CD14-positive monocyte (primary cell): ENCODE measurements at regions not wholly inside any gene's neighbourhood (a gene's known extent, or its start where the extent isn't known, plus 50 kb on each side); places are given as distances from the start of the nearest gene placed in this dataset.

Experiments used
- DNase-seq, 3 donors: peaks; one replicate each; pipeline ENCODE4 v3.0.0-alpha.2; 2011 to 2022
- H2AFZ ChIP-seq: 2 replicates; pipeline ENCODE4 v1.6.0; 2012; ENCODE audit warnings: mild to moderate bottlenecking, low read depth, low read length, inconsistent platforms; ENCODE audit not compliant: insufficient read depth, poor library complexity, severe bottlenecking
- H3K27ac ChIP-seq, 2 donors: 1 replicate in 1 of 2; 2 replicates in 1 of 2; pipeline ENCODE4 v1.5.1; 2012 to 2013; ENCODE audit warnings: low read length in 2 of 2, control low read depth in 1 of 2, inconsistent platforms in 1 of 2, low read depth in 1 of 2, mild to moderate bottlenecking in 1 of 2
- H3K27me3 ChIP-seq, 2 donors: one replicate each; pipeline versions ENCODE4 v1.6.0 to v1.6.1; 2011 to 2013; ENCODE audit warnings: low read length in 2 of 2; ENCODE audit not compliant: control insufficient read depth in 2 of 2, insufficient read depth in 2 of 2
- H3K36me3 ChIP-seq, 2 donors: replicated peaks in 1 of 2; 1 replicate in 1 of 2; 2 replicates in 1 of 2; pipeline versions ENCODE4 v1.5.1 to v1.6.1; 2012 to 2013; ENCODE audit warnings: low read length in 2 of 2, control low read depth in 1 of 2, inconsistent platforms in 1 of 2, mild to moderate bottlenecking in 1 of 2; ENCODE audit not compliant: insufficient read depth in 2 of 2, control insufficient read depth in 1 of 2
- H3K4me1 ChIP-seq, 2 donors: 1 replicate in 1 of 2; 2 replicates in 1 of 2; pipeline versions ENCODE4 v1.5.1 to v1.6.1; 2012 to 2013; ENCODE audit warnings: low read length in 2 of 2, control low read depth in 1 of 2, inconsistent platforms in 1 of 2, mild to moderate bottlenecking in 1 of 2, moderate library complexity in 1 of 2; ENCODE audit not compliant: insufficient read depth in 2 of 2, control insufficient read depth in 1 of 2
- H3K4me2 ChIP-seq: replicated peaks from 2 replicates; pipeline ENCODE3; 2012; ENCODE audit warnings: low read length, moderate library complexity, mild to moderate bottlenecking; ENCODE audit not compliant: poor library complexity, severe bottlenecking; ENCODE audit errors: extremely low read depth
- H3K4me3 ChIP-seq, 3 experiments: fragments of 200-600 bp in 1 of 3; sonication (generic) in 1 of 3; replicated peaks in 1 of 3; 1 replicate in 2 of 3; 2 replicates in 1 of 3; pipeline ENCODE4 v1.5.1; 2011 to 2013; ENCODE audit warnings: low read length in 3 of 3, mild to moderate bottlenecking in 3 of 3, control low read depth in 2 of 3, low read depth in 2 of 3, inconsistent platforms in 1 of 3, moderate library complexity in 1 of 3
- H3K79me2 ChIP-seq: 2 replicates; pipeline ENCODE4 v1.6.0; 2012; ENCODE audit warnings: mild to moderate bottlenecking, control low read depth, inconsistent platforms, low read length, moderate library complexity; ENCODE audit not compliant: insufficient read depth
- H3K9ac ChIP-seq: 2 replicates; pipeline ENCODE4 v1.6.0; 2017; ENCODE audit warnings: low read length, mild to moderate bottlenecking; ENCODE audit not compliant: insufficient read depth, poor library complexity, severe bottlenecking
- H3K9me3 ChIP-seq, 2 donors: replicated peaks in 1 of 2; 1 replicate in 1 of 2; 2 replicates in 1 of 2; pipeline versions ENCODE4 v1.5.1 to v1.6.1; 2012 to 2013; ENCODE audit warnings: low read length in 2 of 2, control low read depth in 1 of 2; ENCODE audit not compliant: control insufficient read depth in 1 of 2, insufficient read depth in 1 of 2
- H4K20me1 ChIP-seq: 2 replicates; pipeline ENCODE4 v1.6.0; 2012; ENCODE audit warnings: mild to moderate bottlenecking, low read length, control low read depth, moderate library complexity; ENCODE audit not compliant: insufficient read depth
- H3K27ac Mint-ChIP-seq, 7 donors: one replicate each; pipeline ENCODE4 v1.8.0; 2020; ENCODE audit warnings: mild to moderate bottlenecking in 7 of 7, mixed read lengths in 7 of 7, moderate library complexity in 6 of 7, inconsistent platforms in 2 of 7
- H3K27me3 Mint-ChIP-seq, 3 donors: one replicate each; pipeline ENCODE4 v1.8.0; 2021 to 2022; ENCODE audit warnings: low read depth in 3 of 3, mild to moderate bottlenecking in 3 of 3, mixed read lengths in 3 of 3, moderate library complexity in 3 of 3, inconsistent platforms in 1 of 3
- H3K36me3 Mint-ChIP-seq, 2 donors: one replicate each; pipeline ENCODE4 v1.8.0; 2020; ENCODE audit warnings: mixed read lengths in 2 of 2, inconsistent platforms in 1 of 2, mild to moderate bottlenecking in 1 of 2
- H3K4me1 Mint-ChIP-seq: one replicate; pipeline ENCODE4 v1.8.0; 2020; ENCODE audit warnings: mild to moderate bottlenecking, mixed read lengths
- H3K4me3 Mint-ChIP-seq, 2 donors: one replicate each; pipeline ENCODE4 v1.8.0; 2020; ENCODE audit warnings: mild to moderate bottlenecking in 2 of 2, mixed read lengths in 2 of 2, moderate library complexity in 1 of 2
- H3K9me3 Mint-ChIP-seq, 7 donors: one replicate each; pipeline ENCODE4 v1.8.0; 2020 to 2022; ENCODE audit warnings: mixed read lengths in 7 of 7, mild to moderate bottlenecking in 6 of 7, moderate library complexity in 6 of 7, inconsistent platforms in 2 of 7
- WGBS: methylation state at CpG from one replicate; pipeline ENCODE4 v1.1.5; 2013; ENCODE audit warnings: missing lambda C conversion rate; ENCODE audit not compliant: insufficient coverage; 5-methylcytosine and 5-hydroxymethylcytosine counted together
- intact Hi-C, 2 donors: fragments of 100-400 bp; cut with micrococcal nuclease; formaldehyde crosslinking; loops; one replicate each; pipeline versions ENCODE4 v1.15.0 to v1.15.1; 2023
- TF ChIP-seq, protein P1 (sequence below): fragments of 200-600 bp; IDR thresholded peaks from one replicate; pipeline ENCODE4 v1.8.0; 2022; ENCODE audit warnings: antibody characterized with exemption, mild to moderate bottlenecking

DNA sequence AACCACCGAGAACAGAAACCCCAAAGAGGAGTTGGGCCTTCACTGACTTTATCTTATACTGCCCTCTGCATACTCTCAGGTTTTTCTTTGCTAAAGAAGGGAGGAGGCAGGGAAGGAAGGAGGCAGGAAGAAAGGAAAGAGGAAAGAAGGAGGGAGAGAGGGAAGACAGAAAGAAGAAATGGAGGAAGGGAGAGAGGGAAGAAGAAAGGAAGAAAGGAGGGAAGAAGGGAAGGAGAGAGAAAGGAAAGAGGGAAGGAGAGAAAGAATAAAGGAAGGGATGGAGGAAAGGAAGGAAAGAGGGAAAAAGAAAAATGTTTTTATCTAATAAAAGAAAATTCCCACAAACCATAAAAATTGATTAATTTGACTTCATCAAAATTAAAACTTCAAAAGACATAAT, 294.6 kb downstream of the PTTG2 start:
- no peaks in the 10 kb centered on the region for H3K36me3 ChIP-seq
- H3K4me3 Mint-ChIP-seq, result no peak overlapping the region
- no peak for DNase-seq
- H3K36me3 Mint-ChIP-seq, result no peaks in the 10 kb centered on the region
- intact Hi-C loops, result no loop called here
- H2AFZ ChIP-seq, result no peak overlapping the region
- no peaks in the 10 kb centered on the region for H3K4me1 ChIP-seq
- peaks cover 0 to under 1% (median 0%) of the 10 kb centered on the region in 3 donors for H3K27me3 Mint-ChIP-seq
- H3K4me3 ChIP-seq, result no peak overlapping the region
- no peaks in the 10 kb centered on the region for H3K79me2 ChIP-seq
- H3K27me3 ChIP-seq, result no peaks in the 10 kb centered on the region
- peaks cover 18 to 19% of the 10 kb centered on the region in 2 donors for H3K9me3 ChIP-seq
- no peak overlapping the region for H3K9ac ChIP-seq
- TF ChIP-seq, protein P1, sequence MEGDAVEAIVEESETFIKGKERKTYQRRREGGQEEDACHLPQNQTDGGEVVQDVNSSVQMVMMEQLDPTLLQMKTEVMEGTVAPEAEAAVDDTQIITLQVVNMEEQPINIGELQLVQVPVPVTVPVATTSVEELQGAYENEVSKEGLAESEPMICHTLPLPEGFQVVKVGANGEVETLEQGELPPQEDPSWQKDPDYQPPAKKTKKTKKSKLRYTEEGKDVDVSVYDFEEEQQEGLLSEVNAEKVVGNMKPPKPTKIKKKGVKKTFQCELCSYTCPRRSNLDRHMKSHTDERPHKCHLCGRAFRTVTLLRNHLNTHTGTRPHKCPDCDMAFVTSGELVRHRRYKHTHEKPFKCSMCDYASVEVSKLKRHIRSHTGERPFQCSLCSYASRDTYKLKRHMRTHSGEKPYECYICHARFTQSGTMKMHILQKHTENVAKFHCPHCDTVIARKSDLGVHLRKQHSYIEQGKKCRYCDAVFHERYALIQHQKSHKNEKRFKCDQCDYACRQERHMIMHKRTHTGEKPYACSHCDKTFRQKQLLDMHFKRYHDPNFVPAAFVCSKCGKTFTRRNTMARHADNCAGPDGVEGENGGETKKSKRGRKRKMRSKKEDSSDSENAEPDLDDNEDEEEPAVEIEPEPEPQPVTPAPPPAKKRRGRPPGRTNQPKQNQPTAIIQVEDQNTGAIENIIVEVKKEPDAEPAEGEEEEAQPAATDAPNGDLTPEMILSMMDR, result no peak
- WGBS, result no CpG with 5 or more reads among the region's 1 CpG
- no peak overlapping the region for H3K27ac Mint-ChIP-seq
- H3K4me1 Mint-ChIP-seq, result no peaks in the 10 kb centered on the region
- H3K27ac ChIP-seq, result no peak overlapping the region
- no peak overlapping the region for H3K4me2 ChIP-seq
- H3K9me3 Mint-ChIP-seq, result peaks cover 12 to 33% (median 27%) of the 10 kb centered on the region in 7 donors
- H4K20me1 ChIP-seq, result no peaks in the 10 kb centered on the region

DNA sequence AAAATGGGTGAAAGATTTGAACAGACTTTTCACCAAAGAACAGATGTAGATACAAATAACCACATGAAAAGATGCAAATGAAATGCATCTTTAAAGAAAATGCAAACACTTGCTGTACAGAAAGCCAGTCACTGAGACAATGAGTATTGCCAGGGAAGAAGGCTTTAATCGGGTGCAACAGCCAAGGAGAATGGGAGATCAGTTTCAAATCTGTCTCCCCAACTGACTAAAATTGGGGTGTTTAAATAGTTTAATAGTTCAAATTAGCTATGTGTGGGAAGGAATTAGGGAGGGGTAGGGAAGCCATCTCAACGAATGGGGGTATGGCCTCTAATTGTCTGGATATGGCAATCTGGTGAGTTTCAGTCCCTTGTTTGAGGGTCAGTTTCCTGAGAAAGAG, 295.4 kb downstream of the PTTG2 start:
- no peaks in the 10 kb centered on the region for H4K20me1 ChIP-seq
- peaks cover 0 to 1% (median 0%) of the 10 kb centered on the region in 3 donors for H3K27me3 Mint-ChIP-seq
- TF ChIP-seq, protein P1, result no peak
- no peaks in the 10 kb centered on the region for H3K4me1 Mint-ChIP-seq
- no peaks in the 10 kb centered on the region for H3K4me1 ChIP-seq
- H3K4me2 ChIP-seq, result no peak overlapping the region
- H3K36me3 Mint-ChIP-seq, result no peaks in the 10 kb centered on the region
- H3K27ac Mint-ChIP-seq, result no peak overlapping the region
- no peak overlapping the region for H3K9ac ChIP-seq
- no peaks in the 10 kb centered on the region for H3K27me3 ChIP-seq
- DNase-seq, result no peak
- H3K9me3 ChIP-seq, result peaks cover 18 to 19% of the 10 kb centered on the region in 2 donors
- no peak overlapping the region for H3K4me3 ChIP-seq
- 100% methylated on average over 2 of the region's 2 CpGs for WGBS
- H3K4me3 Mint-ChIP-seq, result no peak overlapping the region
- H3K79me2 ChIP-seq, result no peaks in the 10 kb centered on the region
- intact Hi-C loops, result no loop called here
- no peak overlapping the region for H2AFZ ChIP-seq
- H3K27ac ChIP-seq, result no peak overlapping the region
- no peaks in the 10 kb centered on the region for H3K36me3 ChIP-seq
- peaks cover 12 to 32% (median 23%) of the 10 kb centered on the region in 7 donors for H3K9me3 Mint-ChIP-seq
